PC-9 (cell line): ENCODE measurements at regions not wholly inside any gene's neighbourhood (a gene's known extent, or its start where the extent isn't known, plus 50 kb on each side); places are given as distances from the start of the nearest gene placed in this dataset.

Experiments
- BruUV-seq: library from RNA; stranded (reverse); fragments of 400-500 nt; replicated peaks from 2 replicates; lab custom pipeline; 2021; lab: Mats Ljungman, UMichigan
- CTCF ChIA-PET: fragments of 300-600 bp; sonication (Branson Sonifier 250); formaldehyde crosslinking; loops from one replicate; lab custom pipeline; 2022; ENCODE audit warnings: antibody characterized with exemption; lab: Charles Lee
- POLR2A ChIA-PET: fragments of 300-600 bp; sonication (Branson Sonifier 250); formaldehyde crosslinking; loops from one replicate; lab custom pipeline; 2022; ENCODE audit warnings: antibody characterized with exemption; ENCODE audit not compliant: unreplicated experiment; lab: Charles Lee
- DNase-seq, 2 experiments: peaks; one replicate each; pipeline versions ENCODE4 v3.0.0 to v3.0.0-alpha.2; 2015 to 2022; ENCODE audit warnings: mixed read lengths in 1 of 2
- H2AFZ ChIP-seq: fragments of 200-600 bp; sonication (generic); 2 replicates; pipeline ENCODE4 v1.8.1; 2017; ENCODE audit warnings: antibody characterized with exemption
- H3F3A ChIP-seq: fragments of 200-600 bp; sonication (generic); 2 replicates; pipeline ENCODE4 v1.8.1; 2017; ENCODE audit warnings: antibody characterized with exemption, mild to moderate bottlenecking, low read depth; ENCODE audit not compliant: insufficient read depth
- H3K27ac ChIP-seq: fragments of 200-600 bp; sonication (generic); 2 replicates; pipeline ENCODE4 v1.6.1; 2016; ENCODE audit warnings: mixed run types
- H3K27me3 ChIP-seq: fragments of 200-600 bp; sonication (generic); 2 replicates; pipeline ENCODE4 v1.6.1; 2016; ENCODE audit warnings: low read depth, mixed run types; ENCODE audit not compliant: insufficient read depth
- H3K36me3 ChIP-seq: fragments of 200-600 bp; sonication (generic); 2 replicates; pipeline ENCODE4 v1.6.1; 2016; ENCODE audit warnings: low read depth, mixed run types
- H3K4me1 ChIP-seq: fragments of 200-600 bp; sonication (generic); replicated peaks from 2 replicates; pipeline ENCODE4 v1.6.1; 2016; ENCODE audit warnings: mixed run types; ENCODE audit not compliant: insufficient read depth
- H3K4me2 ChIP-seq: fragments of 200-600 bp; sonication (generic); 2 replicates; pipeline ENCODE4 v1.6.1; 2017; ENCODE audit warnings: mixed run types
- H3K4me3 ChIP-seq: fragments of 200-600 bp; sonication (generic); 2 replicates; pipeline ENCODE4 v1.6.1; 2016; ENCODE audit warnings: mixed run types
- H3K79me2 ChIP-seq: fragments of 200-600 bp; sonication (generic); 2 replicates; pipeline ENCODE4 v1.6.1; 2017; ENCODE audit warnings: low read depth, mixed run types
- H3K9me2 ChIP-seq: fragments of 200-600 bp; sonication (generic); 2 replicates; pipeline ENCODE4 v1.8.1; 2017; ENCODE audit warnings: mild to moderate bottlenecking; ENCODE audit not compliant: insufficient read depth
- H3K9me3 ChIP-seq: fragments of 200-600 bp; sonication (generic); 2 replicates; pipeline ENCODE4 v1.8.1; 2016; ENCODE audit warnings: low read depth; ENCODE audit not compliant: insufficient read depth
- H4K20me1 ChIP-seq: fragments of 200-600 bp; sonication (generic); 2 replicates; pipeline ENCODE4 v1.8.1; 2017; ENCODE audit not compliant: insufficient read depth
- CTCF ChIP-seq: fragments of 200-600 bp; sonication (generic); conservative IDR thresholded peaks from 2 replicates; pipeline ENCODE4 v1.6.1; 2017; ENCODE audit warnings: mixed run types, antibody characterized with exemption, mild to moderate bottlenecking, moderate library complexity
- EZH2 ChIP-seq: fragments of 200-600 bp; sonication (generic); IDR thresholded peaks from 2 replicates; pipeline ENCODE4 v1.8.0; 2017; ENCODE audit warnings: antibody characterized with exemption, low read depth
- intact Hi-C: fragments of 100-400 bp; cut with micrococcal nuclease; formaldehyde crosslinking; loops from one replicate; pipeline ENCODE4 v1.10.0; 2022; ENCODE audit not compliant: unreplicated experiment

- Histone ChIP-seq H3K4me2 (no peak overlapping the region), H2AFZ (no peak overlapping the region), H3K4me3 (no peak overlapping the region), H3K27me3 (no peaks in the 10 kb centered on the region), H3K79me2 (no peaks in the 10 kb centered on the region), H4K20me1 (no peaks in the 10 kb centered on the region), H3F3A (no peaks in the 10 kb centered on the region), H3K9me3 (no peaks in the 10 kb centered on the region), H3K36me3 (no peaks in the 10 kb centered on the region), H3K27ac (no peak overlapping the region), H3K9me2 (no peaks in the 10 kb centered on the region), H3K4me1 (no peaks in the 10 kb centered on the region; the same call in 1 of the 2 replicates)
- ChIA-PET CTCF (no interaction called here), POLR2A (no interaction called here)
- no peak for DNase-seq
- TF ChIP-seq CTCF (no peak), EZH2 (no peak)
- no TSS peak for BruUV-seq
- intact Hi-C loops: no loop called here
These were observed 54.5 kb upstream of the BMAL1 start for GRCh38 chr11:13223112-13223511.

- H3K4me3 ChIP-seq: no peak overlapping the region
- no peaks in the 10 kb centered on the region for H3K36me3 ChIP-seq
- intact Hi-C loops: no loop called here
- no peaks in the 10 kb centered on the region for H4K20me1 ChIP-seq
- no peaks in the 10 kb centered on the region for H3K27me3 ChIP-seq
- TF ChIP-seq EZH2 (no peak), CTCF (no peak)
- no peak overlapping the region for H3K27ac ChIP-seq
- no peaks in the 10 kb centered on the region for H3K9me2 ChIP-seq
- no peaks in the 10 kb centered on the region; the same call in 1 of the 2 replicates for H3K4me1 ChIP-seq
- DNase-seq: peak in 1 of 2 experiments; percentile 39
- no peaks in the 10 kb centered on the region for H3F3A ChIP-seq
- ChIA-PET POLR2A (no interaction called here), CTCF (no interaction called here)
- no peaks in the 10 kb centered on the region for H3K79me2 ChIP-seq
- BruUV-seq: no TSS peak
- H3K4me2 ChIP-seq: no peak overlapping the region
- H2AFZ ChIP-seq: no peak overlapping the region
- no peaks in the 10 kb centered on the region for H3K9me3 ChIP-seq
These were observed 53.3 kb upstream of the BMAL1 start for GRCh38 chr11:13224324-13224723.

GRCh38 chr11:13225038-13226001 is 52.3 kb upstream of the BMAL1 start:
- no peak overlapping the region for H3K4me2 ChIP-seq
- ChIA-PET POLR2A (no interaction called here), CTCF (interaction anchor here (0.6 kb wide), 1 partner anchor 9 kb away, joined by 3 read pairs; no protein-coding TSS in a partner anchor)
- no peak overlapping the region for H3K27ac ChIP-seq
- H3K9me3 ChIP-seq: no peaks in the 10 kb centered on the region
- H3K27me3 ChIP-seq: no peaks in the 10 kb centered on the region
- no peaks in the 10 kb centered on the region for H4K20me1 ChIP-seq
- no peak for DNase-seq
- H3F3A ChIP-seq: no peaks in the 10 kb centered on the region
- no peaks in the 10 kb centered on the region for H3K79me2 ChIP-seq
- no peak overlapping the region for H2AFZ ChIP-seq
- H3K36me3 ChIP-seq: no peaks in the 10 kb centered on the region
- no TSS peak for BruUV-seq
- H3K4me3 ChIP-seq: no peak overlapping the region
- intact Hi-C loops: no loop called here
- TF ChIP-seq CTCF: no peak
- no peak for TF ChIP-seq EZH2
- H3K4me1 ChIP-seq: no peaks in the 10 kb centered on the region; the same call in 1 of the 2 replicates
- no peaks in the 10 kb centered on the region for H3K9me2 ChIP-seq
